Peyer's patch (tissue), 4 donors: ENCODE measurements at regions not wholly inside any gene's neighbourhood (a gene's known extent, or its start where the extent isn't known, plus 50 kb on each side); places are given as distances from the start of the nearest gene placed in this dataset.

Experiments
- DNase-seq, 3 donors: peaks; one replicate each; pipeline ENCODE4 v3.0.0-alpha.2; 2017 to 2019
- H3K27ac ChIP-seq, 4 donors: fragments of 200-600 bp; sonication (generic); one replicate each; pipeline ENCODE4 v1.5.1; 2016 to 2019
- H3K27me3 ChIP-seq, 2 donors: fragments of 200-600 bp; sonication (generic); one replicate each; pipeline ENCODE4 v1.5.1; 2019
- H3K36me3 ChIP-seq, 3 donors: fragments of 200-600 bp; sonication (generic); one replicate each; pipeline ENCODE4 v1.5.1; 2016 to 2019
- H3K4me1 ChIP-seq, 4 donors: fragments of 200-600 bp; sonication (generic); one replicate each; pipeline ENCODE4 v1.5.1; 2016 to 2019
- H3K4me3 ChIP-seq, 4 donors: fragments of 200-600 bp; sonication (generic); 1 replicate in 3 of 4; 2 replicates in 1 of 4; pipeline ENCODE4 v1.5.1; 2016 to 2019; ENCODE audit warnings: mild to moderate bottlenecking in 1 of 4
- H3K9me3 ChIP-seq, 4 donors: fragments of 200-600 bp; sonication (generic); one replicate each; pipeline ENCODE4 v1.5.1; 2016 to 2019; ENCODE audit warnings: mild to moderate bottlenecking in 1 of 4
- CTCF ChIP-seq, 6 experiments: fragments of 450-650 bp in 4 of 6; fragments of 200-600 bp in 2 of 6; sonication (generic) in 1 of 6; IDR thresholded peaks; one replicate each; pipeline ENCODE4 v1.5.1; 2017 to 2019; ENCODE audit warnings: antibody characterized with exemption in 6 of 6, mild to moderate bottlenecking in 3 of 6, moderate library complexity in 1 of 6
- POLR2A ChIP-seq, 2 donors: fragments of 450-650 bp; IDR thresholded peaks; one replicate each; pipeline ENCODE4 v1.5.1; 2017; ENCODE audit warnings: antibody characterized with exemption in 2 of 2, mild to moderate bottlenecking in 2 of 2, moderate library complexity in 2 of 2

GRCh38 chr16:49026566-49027181 lies 255.0 kb downstream of the CBLN1 start:
- Histone ChIP-seq H3K4me1 (no peaks in the 10 kb centered on the region), H3K4me3 (no peak overlapping the region), H3K27ac (no peak overlapping the region), H3K9me3 (no peaks in the 10 kb centered on the region), H3K27me3 (no peaks in the 10 kb centered on the region), H3K36me3 (no peaks in the 10 kb centered on the region)
- no peak for DNase-seq
- TF ChIP-seq POLR2A (IDR thresholded peaks at IDR 0.05) (no peak), CTCF (IDR thresholded peaks at IDR 0.05) (no peak)

DNA sequence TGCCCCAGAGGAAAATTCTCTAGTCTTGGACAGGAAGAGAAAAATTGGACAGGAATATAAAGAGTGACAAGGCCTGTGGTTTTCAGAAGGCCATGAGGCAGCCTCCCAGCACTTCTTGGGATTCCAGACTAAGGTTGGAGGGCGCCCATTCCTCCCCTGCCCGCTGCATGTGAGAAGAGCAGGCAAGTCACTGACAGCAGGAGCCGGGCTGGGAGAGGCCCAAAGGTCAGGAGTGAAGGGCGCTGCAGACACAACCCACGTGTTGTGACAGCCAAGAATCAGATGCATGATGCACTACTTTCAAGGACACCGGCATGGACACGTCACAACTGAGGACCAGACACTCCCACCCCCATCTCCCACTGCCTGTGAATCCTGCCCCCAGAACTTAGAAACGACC lies 256.7 kb downstream of the CBLN1 start:
- TF ChIP-seq POLR2A (IDR thresholded peaks at IDR 0.05) (no peak), CTCF (IDR thresholded peaks at IDR 0.05) (no peak)
- Histone ChIP-seq H3K27ac (no peak overlapping the region), H3K4me3 (no peak overlapping the region), H3K36me3 (no peaks in the 10 kb centered on the region), H3K4me1 (no peaks in the 10 kb centered on the region), H3K27me3 (no peaks in the 10 kb centered on the region), H3K9me3 (no peaks in the 10 kb centered on the region)
- no peak for DNase-seq

- H3K27ac ChIP-seq: no peak overlapping the region
- H3K4me1 ChIP-seq: no peaks in the 10 kb centered on the region
- no peak for DNase-seq
- H3K36me3 ChIP-seq: no peaks in the 10 kb centered on the region
- no peaks in the 10 kb centered on the region for H3K27me3 ChIP-seq
- no peak for TF ChIP-seq POLR2A (IDR thresholded peaks at IDR 0.05)
- TF ChIP-seq CTCF (IDR thresholded peaks at IDR 0.05): no peak
- H3K9me3 ChIP-seq: no peaks in the 10 kb centered on the region
- H3K4me3 ChIP-seq: no peak overlapping the region
Observed at GRCh38 chr16:49024016-49024415, 257.6 kb downstream of the CBLN1 start.

- DNase-seq: no peak
- H3K27me3 ChIP-seq: no peaks in the 10 kb centered on the region
- H3K36me3 ChIP-seq: no peaks in the 10 kb centered on the region
- H3K27ac ChIP-seq: no peak overlapping the region
- TF ChIP-seq POLR2A (IDR thresholded peaks at IDR 0.05) (no peak), CTCF (IDR thresholded peaks at IDR 0.05) (no peak)
- no peaks in the 10 kb centered on the region for H3K4me1 ChIP-seq
- H3K4me3 ChIP-seq: no peak overlapping the region
- H3K9me3 ChIP-seq: no peaks in the 10 kb centered on the region
Observed at GRCh38 chr16:49023050-49023449, 258.6 kb downstream of the CBLN1 start.

- no peaks in the 10 kb centered on the region for H3K9me3 ChIP-seq
- H3K4me1 ChIP-seq: no peaks in the 10 kb centered on the region
- no peaks in the 10 kb centered on the region for H3K27me3 ChIP-seq
- DNase-seq: no peak
- no peak overlapping the region for H3K4me3 ChIP-seq
- H3K36me3 ChIP-seq: no peaks in the 10 kb centered on the region
- TF ChIP-seq POLR2A (IDR thresholded peaks at IDR 0.05) (no peak), CTCF (IDR thresholded peaks at IDR 0.05) (no peak)
- H3K27ac ChIP-seq: no peak overlapping the region
Observed at GRCh38 chr16:49022351-49022963, 259.2 kb downstream of the CBLN1 start.
